ENCODE measurements at regions not wholly inside any gene's neighbourhood (a gene's known extent, or its start where the extent isn't known, plus 50 kb on each side); places are given as distances from the start of the nearest gene placed in this dataset.

- no peak for TF ChIP-seq CTCF (IDR thresholded peaks at IDR 0.05 in 8 of 11, conservative IDR thresholded peaks at IDR 0.05 in 3 of 11)
- TF ChIP-seq POLR2A (IDR thresholded peaks at IDR 0.05): no peak
Observed at GRCh38 chr4:12172198-12172973, 743.7 kb upstream of the HS3ST1 start.
